GM19324 (cell line): ENCODE measurements at regions not wholly inside any gene's neighbourhood (a gene's known extent, or its start where the extent isn't known, plus 50 kb on each side); places are given as distances from the start of the nearest gene placed in this dataset.
"Not testable (repeated sequence)": the region's sequence is repeated elsewhere in the genome, so short reads cannot be mapped to it uniquely, and the experiment has no call there.

Experiments used
- ATAC-seq: cut with Tn5 transposase; IDR thresholded peaks from one replicate; pipeline ENCODE4 v1.9.1; 2021; ENCODE audit warnings: mild to moderate bottlenecking, moderate library complexity; ENCODE audit not compliant: unreplicated experiment, low FRiP score

GRCh38 chr3:95511828-95512227, 1302.6 kb upstream of the EPHA6 start:
- no peak for ATAC-seq

GRCh38 chr3:95514260-95514659, 1300.1 kb upstream of the EPHA6 start:
- no peak for ATAC-seq

GRCh38 chr3:95521396-95521795, 1293.0 kb upstream of the EPHA6 start:
- ATAC-seq: no peak

GRCh38 chr3:95522449-95522848, 1291.9 kb upstream of the EPHA6 start:
- ATAC-seq: no peak

GRCh38 chr3:95539950-95540483, 1274.4 kb upstream of the EPHA6 start:
- ATAC-seq: no peak

GRCh38 chr3:95565502-95565901, 1248.9 kb upstream of the EPHA6 start:
- no peak for ATAC-seq

- ATAC-seq: no peak
Observed at GRCh38 chr3:95567346-95567745, 1247.0 kb upstream of the EPHA6 start.

GRCh38 chr3:95586754-95587153, 1227.6 kb upstream of the EPHA6 start:
- no peak for ATAC-seq

- ATAC-seq: not testable (repeated sequence)
Observed at GRCh38 chr3:95587641-95588040, 1226.8 kb upstream of the EPHA6 start.

- ATAC-seq: no peak
Observed at GRCh38 chr3:95588473-95588872, 1225.9 kb upstream of the EPHA6 start.

- ATAC-seq: no peak
Observed at GRCh38 chr3:95595416-95596075, 1218.8 kb upstream of the EPHA6 start.

- no peak for ATAC-seq
Observed at GRCh38 chr3:95607926-95608325, 1206.5 kb upstream of the EPHA6 start.

- ATAC-seq: no peak
Observed at GRCh38 chr3:95609411-95609810, 1205.0 kb upstream of the EPHA6 start.

GRCh38 chr3:95612611-95613010, 1201.8 kb upstream of the EPHA6 start:
- no peak for ATAC-seq

- no peak for ATAC-seq
Observed at GRCh38 chr3:95613993-95614392, 1200.4 kb upstream of the EPHA6 start.

GRCh38 chr3:95615592-95616310, 1198.6 kb upstream of the EPHA6 start:
- ATAC-seq: no peak

- ATAC-seq: no peak
Observed at GRCh38 chr3:95626107-95626506, 1188.3 kb upstream of the EPHA6 start.

GRCh38 chr3:95627293-95627692, 1187.1 kb upstream of the EPHA6 start:
- ATAC-seq: no peak

GRCh38 chr3:95627697-95628096, 1186.7 kb upstream of the EPHA6 start:
- no peak for ATAC-seq

- ATAC-seq: no peak
Observed at GRCh38 chr3:95629802-95630201, 1184.6 kb upstream of the EPHA6 start.

- no peak for ATAC-seq
Observed at GRCh38 chr3:95645291-95645690, 1169.1 kb upstream of the EPHA6 start.
